ENCODE measurements at regions not wholly inside any gene's neighbourhood (a gene's known extent, or its start where the extent isn't known, plus 50 kb on each side); places are given as distances from the start of the nearest gene placed in this dataset.
"Not testable (repeated sequence)": the region's sequence is repeated elsewhere in the genome, so short reads cannot be mapped to it uniquely, and the experiment has no call there.

- ATAC-seq (ENCODE audit: poor library complexity) (no peak), DNase-seq (no peak)
- intact Hi-C loops (cut with DNase I) = no loop called here
Observed at GRCh38 chr1:194862129-194862528, 1675.7 kb upstream of the B3GALT2 start.

- intact Hi-C loops (cut with DNase I) = no loop called here
- no peak for ATAC-seq (ENCODE audit: poor library complexity)
- no peak for DNase-seq
Observed at GRCh38 chr1:194860248-194861201, 1674.1 kb upstream of the B3GALT2 start.

DNA sequence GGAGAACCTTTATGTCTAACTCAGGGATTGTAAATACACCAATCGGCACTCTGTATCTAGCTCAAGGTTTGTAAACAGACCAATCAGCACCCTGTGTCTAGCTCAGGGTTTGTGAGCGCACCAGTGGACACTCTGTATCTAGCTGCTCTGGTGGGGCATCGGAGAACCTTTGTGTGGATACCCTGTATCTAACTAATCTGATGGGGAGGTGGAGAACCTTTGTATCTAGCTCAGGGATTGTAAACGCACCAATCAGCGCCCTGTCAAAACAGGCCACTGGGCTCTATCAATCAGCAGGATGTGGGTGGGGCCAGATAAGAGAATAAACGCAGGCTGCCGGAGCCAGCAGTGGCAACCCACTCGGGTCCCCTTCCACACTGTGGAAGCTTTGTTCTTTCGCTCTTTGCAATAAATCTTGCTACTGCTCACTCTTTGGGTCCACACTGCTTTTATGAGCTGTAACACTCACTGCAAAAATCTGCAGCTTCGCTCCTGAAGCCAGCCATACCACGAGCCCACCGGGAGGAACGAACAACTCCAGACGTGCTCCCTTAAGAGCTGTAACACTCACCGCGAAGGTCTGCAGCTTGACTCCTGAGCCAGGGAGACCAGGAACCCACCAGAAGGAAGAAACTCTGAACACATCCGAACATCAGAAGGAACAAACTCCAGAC, 1673.2 kb upstream of the B3GALT2 start:
- DNase-seq; ATAC-seq (ENCODE audit: poor library complexity); intact Hi-C loops (cut with DNase I): not testable (repeated sequence)

DNA sequence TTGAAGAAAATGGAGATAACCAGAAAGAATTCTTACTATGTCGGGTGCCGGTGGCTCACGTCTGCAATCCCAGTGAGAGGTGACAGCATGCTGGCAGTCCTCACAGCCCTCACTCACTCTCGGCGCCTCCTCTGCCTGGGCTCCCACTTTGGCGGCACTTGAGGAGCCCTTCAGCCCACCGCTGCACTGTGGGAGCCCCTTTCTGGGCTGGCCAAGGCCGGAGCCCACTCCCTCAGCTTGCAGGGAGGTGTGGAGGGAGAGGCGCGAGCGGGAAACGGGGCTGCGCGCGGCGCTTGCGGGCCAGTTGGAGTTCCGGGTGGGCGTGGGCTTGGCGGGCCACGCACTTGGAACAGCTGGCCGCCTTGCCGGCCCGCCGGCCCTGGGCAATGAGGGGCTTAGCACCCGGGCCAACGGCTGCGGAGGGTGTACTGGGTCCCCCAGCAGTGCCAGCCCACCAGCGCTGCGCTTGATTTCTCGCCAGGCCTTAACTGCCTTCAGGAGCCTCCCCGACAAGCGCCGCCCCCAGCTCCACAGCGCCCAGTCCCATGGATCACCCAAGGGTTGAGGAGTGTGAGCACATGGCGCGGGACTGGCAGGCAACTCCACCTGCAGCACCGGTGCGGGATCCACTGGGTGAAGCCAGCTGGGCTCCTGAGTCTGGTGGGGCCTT, 1672.5 kb upstream of the B3GALT2 start:
- intact Hi-C loops (cut with DNase I); DNase-seq; ATAC-seq (ENCODE audit: poor library complexity): not testable (repeated sequence)

- intact Hi-C loops (cut with DNase I) = no loop called here
- DNase-seq (no peak), ATAC-seq (ENCODE audit: poor library complexity) (no peak)
Observed at GRCh38 chr1:194857413-194857812, 1671.0 kb upstream of the B3GALT2 start.

GRCh38 chr1:194848846-194849245, 1662.4 kb upstream of the B3GALT2 start:
- intact Hi-C loops (cut with DNase I) = no loop called here

GRCh38 chr1:194846488-194846887, 1660.1 kb upstream of the B3GALT2 start:
- no peak for DNase-seq
- intact Hi-C loops (cut with DNase I) = no loop called here
- ATAC-seq (ENCODE audit: poor library complexity) = no peak

More at GRCh38 chr1:194848846-194849245, 1662.4 kb upstream of the B3GALT2 start:
- no peak for DNase-seq
- ATAC-seq (ENCODE audit: poor library complexity) = no peak

GRCh38 chr1:194843077-194843476, 1656.7 kb upstream of the B3GALT2 start:
- no peak for ATAC-seq (ENCODE audit: poor library complexity)
- intact Hi-C loops (cut with DNase I) = no loop called here
- no peak for DNase-seq

GRCh38 chr1:194833111-194833510, 1646.7 kb upstream of the B3GALT2 start:
- intact Hi-C loops (cut with DNase I) = no loop called here
- DNase-seq (no peak), ATAC-seq (ENCODE audit: poor library complexity) (no peak)

- ATAC-seq (ENCODE audit: poor library complexity); intact Hi-C loops (cut with DNase I); DNase-seq: not testable (repeated sequence)
Observed at GRCh38 chr1:194831595-194831994, 1645.2 kb upstream of the B3GALT2 start.

GRCh38 chr1:194830387-194830786, 1644.0 kb upstream of the B3GALT2 start:
- DNase-seq (no peak), ATAC-seq (ENCODE audit: poor library complexity) (no peak)
- intact Hi-C loops (cut with DNase I) = no loop called here

DNA sequence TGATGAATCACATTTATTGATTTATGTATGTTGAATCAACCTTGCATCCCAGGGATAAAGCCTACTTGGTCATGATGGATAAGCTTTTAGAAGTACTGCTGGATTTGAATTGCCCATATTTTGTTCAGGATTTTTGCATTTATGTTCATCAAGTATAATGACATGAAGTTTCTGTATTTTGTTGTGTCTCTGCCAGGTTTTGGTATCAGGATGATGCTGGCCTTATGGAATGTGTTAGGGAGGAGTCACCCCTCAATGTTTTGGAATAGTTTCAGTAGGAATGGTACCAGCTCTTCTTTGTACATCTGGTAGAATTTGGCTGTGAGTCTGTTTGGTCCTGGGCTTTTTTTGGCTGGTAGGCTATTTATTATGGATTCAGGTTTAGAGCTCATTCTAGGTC, 1643.1 kb upstream of the B3GALT2 start:
- DNase-seq = no peak
- intact Hi-C loops (cut with DNase I) = no loop called here
- no peak for ATAC-seq (ENCODE audit: poor library complexity)

- ATAC-seq (ENCODE audit: poor library complexity) (no peak), DNase-seq (no peak)
- intact Hi-C loops (cut with DNase I) = no loop called here
Observed at GRCh38 chr1:194825382-194825781, 1639.0 kb upstream of the B3GALT2 start.

GRCh38 chr1:194821091-194821490, 1634.7 kb upstream of the B3GALT2 start:
- DNase-seq (no peak), ATAC-seq (ENCODE audit: poor library complexity) (no peak)
- intact Hi-C loops (cut with DNase I) = no loop called here

DNA sequence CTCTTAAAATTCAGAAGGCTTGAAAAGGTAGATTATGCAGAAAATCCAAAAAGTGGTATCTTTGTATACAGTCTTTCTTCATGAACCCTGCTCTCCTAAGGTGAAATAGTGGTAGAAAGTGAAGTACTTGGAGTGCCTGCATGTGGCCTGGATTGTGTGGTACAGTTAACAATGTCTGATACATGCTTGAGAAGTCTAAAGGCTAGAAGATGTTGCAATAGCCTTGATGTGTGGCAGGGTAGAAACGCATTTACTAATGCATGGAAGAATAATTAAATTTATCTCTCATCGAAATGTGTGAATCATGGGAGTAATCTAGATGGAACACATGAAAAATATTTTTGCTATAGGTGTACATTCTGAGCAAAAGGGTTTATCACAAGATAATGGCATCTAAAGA, 1632.3 kb upstream of the B3GALT2 start:
- no peak for DNase-seq
- intact Hi-C loops (cut with DNase I) = no loop called here
- ATAC-seq (ENCODE audit: poor library complexity) = no peak

DNA sequence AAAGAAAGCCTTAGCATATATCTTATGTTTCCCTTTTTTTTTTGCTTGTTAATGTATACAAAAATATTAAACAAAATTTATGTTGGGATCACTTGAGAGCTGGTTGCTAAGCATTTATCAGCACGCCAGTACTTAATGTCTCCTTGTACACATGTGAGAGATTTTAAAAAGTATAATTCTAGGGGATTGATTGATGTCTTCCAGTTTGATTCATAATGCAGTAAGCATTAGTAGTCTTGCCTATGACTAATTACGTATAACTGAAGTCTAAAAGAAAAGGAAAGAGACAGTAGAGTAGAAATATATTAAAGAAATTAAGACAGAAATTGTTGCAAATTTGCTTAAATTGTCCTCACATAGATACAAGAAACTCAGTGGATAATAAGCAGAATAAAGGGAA, 1630.4 kb upstream of the B3GALT2 start:
- DNase-seq (no peak), ATAC-seq (ENCODE audit: poor library complexity) (no peak)
- intact Hi-C loops (cut with DNase I) = no loop called here

- DNase-seq (no peak), ATAC-seq (ENCODE audit: poor library complexity) (no peak)
- intact Hi-C loops (cut with DNase I) = no loop called here
Observed at GRCh38 chr1:194813096-194813495, 1626.7 kb upstream of the B3GALT2 start.

- intact Hi-C loops (cut with DNase I) = no loop called here
- DNase-seq = no peak
- no peak for ATAC-seq (ENCODE audit: poor library complexity)
Observed at GRCh38 chr1:194809665-194810064, 1623.3 kb upstream of the B3GALT2 start.

DNA sequence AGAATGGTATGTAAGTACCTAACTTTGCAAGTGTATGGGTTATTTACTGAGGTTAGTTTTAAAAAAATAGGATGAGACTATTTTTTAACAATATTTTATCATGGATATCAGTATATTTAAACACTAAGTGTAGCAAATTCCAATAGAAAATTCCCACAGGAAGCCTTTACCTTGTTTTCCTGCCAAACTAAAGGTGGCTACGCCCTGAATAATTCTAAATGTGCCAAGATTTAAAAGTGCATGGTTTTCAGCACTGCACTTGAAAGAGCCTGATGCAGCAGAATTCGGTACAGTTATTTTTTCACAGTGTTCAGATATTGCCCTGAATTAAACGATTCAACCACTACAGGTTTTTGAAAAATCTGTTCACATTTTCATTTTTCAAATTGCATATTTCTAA, 1622.8 kb upstream of the B3GALT2 start:
- intact Hi-C loops (cut with DNase I) = no loop called here
- no peak for ATAC-seq (ENCODE audit: poor library complexity)
- no peak for DNase-seq

All from Right ventricle myocardium superior (tissue), 1 donor.